Fibroblast of lung (primary cell): ENCODE measurements at regions not wholly inside any gene's neighbourhood (a gene's known extent, or its start where the extent isn't known, plus 50 kb on each side); places are given as distances from the start of the nearest gene placed in this dataset.

ENCODE experiments used
- EZH2 ChIP-seq: IDR thresholded peaks from 2 replicates; pipeline ENCODE4 v1.5.1; 2012; ENCODE audit warnings: low read length, control low read depth, mild to moderate bottlenecking; ENCODE audit errors: missing control alignments
- TF ChIP-seq, protein P1 (sequence below), 2 donors: IDR thresholded peaks in 1 of 2; conservative IDR thresholded peaks in 1 of 2; 1 replicate in 1 of 2; 2 replicates in 1 of 2; pipeline ENCODE4 v1.5.1; 2011 to 2012; ENCODE audit warnings: low read length in 2 of 2, control low read depth in 1 of 2, inconsistent platforms in 1 of 2, low read depth in 1 of 2, mild to moderate bottlenecking in 1 of 2

- TF ChIP-seq, protein P1, sequence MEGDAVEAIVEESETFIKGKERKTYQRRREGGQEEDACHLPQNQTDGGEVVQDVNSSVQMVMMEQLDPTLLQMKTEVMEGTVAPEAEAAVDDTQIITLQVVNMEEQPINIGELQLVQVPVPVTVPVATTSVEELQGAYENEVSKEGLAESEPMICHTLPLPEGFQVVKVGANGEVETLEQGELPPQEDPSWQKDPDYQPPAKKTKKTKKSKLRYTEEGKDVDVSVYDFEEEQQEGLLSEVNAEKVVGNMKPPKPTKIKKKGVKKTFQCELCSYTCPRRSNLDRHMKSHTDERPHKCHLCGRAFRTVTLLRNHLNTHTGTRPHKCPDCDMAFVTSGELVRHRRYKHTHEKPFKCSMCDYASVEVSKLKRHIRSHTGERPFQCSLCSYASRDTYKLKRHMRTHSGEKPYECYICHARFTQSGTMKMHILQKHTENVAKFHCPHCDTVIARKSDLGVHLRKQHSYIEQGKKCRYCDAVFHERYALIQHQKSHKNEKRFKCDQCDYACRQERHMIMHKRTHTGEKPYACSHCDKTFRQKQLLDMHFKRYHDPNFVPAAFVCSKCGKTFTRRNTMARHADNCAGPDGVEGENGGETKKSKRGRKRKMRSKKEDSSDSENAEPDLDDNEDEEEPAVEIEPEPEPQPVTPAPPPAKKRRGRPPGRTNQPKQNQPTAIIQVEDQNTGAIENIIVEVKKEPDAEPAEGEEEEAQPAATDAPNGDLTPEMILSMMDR (conservative IDR thresholded peaks at IDR 0.05 in 1 of 2, IDR thresholded peaks at IDR 0.05 in 1 of 2; ENCODE audit: low read depth in 1 of 2, low read length in 2 of 2), result no peak
- no peak for TF ChIP-seq EZH2
Observed at GRCh38 chr2:187769437-187769836, 215.2 kb upstream of the TFPI start.
